GM12874 (cell line): ENCODE measurements at regions not wholly inside any gene's neighbourhood (a gene's known extent, or its start where the extent isn't known, plus 50 kb on each side); places are given as distances from the start of the nearest gene placed in this dataset.

Experiments
- CTCF ChIP-seq: IDR thresholded peaks from 2 replicates; pipeline ENCODE4 v1.5.1; 2011; ENCODE audit warnings: low read depth, mild to moderate bottlenecking, control low read depth, low read length, moderate library complexity; ENCODE audit not compliant: insufficient read depth

DNA sequence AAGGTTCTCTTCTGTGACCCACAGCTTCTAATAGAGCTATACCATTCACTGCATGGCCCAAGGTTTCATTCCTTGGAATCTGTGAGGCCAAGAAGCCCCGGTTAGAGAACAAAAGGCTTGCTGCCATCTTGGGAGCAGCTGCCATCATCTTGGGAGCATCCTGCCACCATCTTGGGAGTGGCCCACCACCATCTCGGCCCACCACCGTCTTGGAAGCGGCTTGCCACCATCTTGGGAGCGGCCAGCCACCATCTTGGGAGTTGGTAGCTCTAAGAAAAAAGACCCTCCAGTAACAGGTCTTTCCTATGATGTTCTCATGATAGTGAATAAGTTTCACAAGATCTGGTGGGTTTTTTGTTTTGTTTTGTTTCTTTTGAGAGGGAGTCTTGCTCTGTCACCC, 703.9 kb upstream of the ANO3 start:
- TF ChIP-seq CTCF = no peak

- no peak for TF ChIP-seq CTCF
Measured at GRCh38 chr11:25633230-25633629, 698.7 kb upstream of the ANO3 start.

DNA sequence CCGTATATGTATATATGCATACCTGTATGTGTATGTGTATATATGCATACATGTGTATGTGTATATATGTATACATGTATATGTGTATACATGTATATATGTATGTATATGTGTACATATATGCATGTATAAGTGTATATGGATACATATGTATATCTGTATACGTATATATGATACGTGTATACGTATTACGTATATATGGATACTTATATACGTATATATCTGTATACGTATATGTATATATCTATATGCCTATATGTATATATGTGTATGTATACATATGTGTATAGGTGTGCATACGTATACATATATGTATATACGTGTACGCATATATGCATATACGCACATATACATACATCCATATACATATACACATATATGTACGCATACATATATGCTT, 681.6 kb upstream of the ANO3 start:
- no peak for TF ChIP-seq CTCF

DNA sequence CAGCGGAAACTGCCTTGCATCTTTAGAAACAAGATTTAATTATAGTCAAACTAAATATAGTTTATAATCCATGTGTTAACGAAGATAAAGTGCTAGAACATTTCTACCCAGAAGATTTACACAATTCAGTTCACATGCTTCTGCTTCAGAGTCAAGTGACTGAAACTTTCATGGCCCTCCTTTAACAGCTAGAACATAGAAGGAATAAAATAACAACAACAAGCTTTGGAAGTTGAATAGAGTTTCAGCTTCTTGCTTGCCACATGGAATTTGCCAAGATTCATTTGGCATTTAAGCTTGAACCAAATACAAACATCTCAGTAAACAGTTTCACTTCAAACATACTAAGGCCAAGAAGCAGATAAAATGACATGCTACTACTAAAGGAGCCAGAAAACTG, 676.3 kb upstream of the ANO3 start:
- no peak for TF ChIP-seq CTCF

GRCh38 chr11:25658916-25659315, 673.0 kb upstream of the ANO3 start:
- TF ChIP-seq CTCF = no peak

DNA sequence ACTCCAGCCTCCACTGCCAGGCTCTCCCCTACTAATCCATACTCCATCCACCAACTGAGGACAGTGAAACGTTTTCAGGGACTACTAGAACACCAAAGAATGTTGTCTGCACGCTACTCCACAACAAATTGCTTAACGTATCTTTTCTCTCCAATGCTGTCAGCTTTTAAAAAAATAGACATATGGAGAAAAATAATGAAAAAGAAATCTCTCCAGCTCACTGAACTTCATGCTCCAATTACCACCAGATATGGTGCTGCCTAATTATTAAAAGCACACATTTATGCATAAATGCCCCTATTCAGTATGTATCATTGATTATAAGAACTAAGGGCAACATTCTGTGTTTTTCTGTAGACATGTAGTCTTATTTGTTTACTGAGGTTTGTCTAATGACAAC, 672.2 kb upstream of the ANO3 start:
- no peak for TF ChIP-seq CTCF

- TF ChIP-seq CTCF = no peak
Measured at GRCh38 chr11:25667871-25668270, 664.1 kb upstream of the ANO3 start.

DNA sequence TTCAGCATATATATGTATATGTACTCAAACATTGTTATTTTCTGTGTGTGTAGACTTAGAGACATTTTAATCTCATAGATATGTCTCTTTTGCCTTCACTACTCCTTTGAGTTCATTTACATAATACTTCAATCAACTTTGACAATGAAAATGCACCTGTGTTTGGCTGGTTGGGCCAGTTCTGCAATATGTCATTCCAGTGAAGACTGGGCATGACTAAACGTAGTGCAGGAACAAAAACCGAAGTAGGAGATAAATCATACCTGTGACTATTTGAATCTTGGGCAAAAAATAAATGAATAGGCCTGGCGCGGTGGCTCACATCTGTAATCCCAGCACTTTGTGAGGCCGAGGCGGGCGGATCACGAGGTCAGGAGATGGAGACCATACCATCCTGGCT, 640.0 kb upstream of the ANO3 start:
- TF ChIP-seq CTCF = no peak
